ENCODE measurements at regions not wholly inside any gene's neighbourhood (a gene's known extent, or its start where the extent isn't known, plus 50 kb on each side); places are given as distances from the start of the nearest gene placed in this dataset.

GRCh38 chr1:208842451-208842850 lies 598.3 kb upstream of the PLXNA2 start:
- no peaks in the 10 kb centered on the region for H3K27me3 ChIP-seq (ENCODE audit: insufficient read depth, low read length, poor library complexity)

GRCh38 chr1:208844158-208844557 lies 600.0 kb upstream of the PLXNA2 start:
- H2BK15ac ChIP-seq (replicated peaks; ENCODE audit: low read depth): no peak overlapping the region
- H3K4me2 ChIP-seq (ENCODE audit: low read length): no peak overlapping the region
- H3K4me1 ChIP-seq (ENCODE audit: control insufficient read depth, low read depth, low read length): no peaks in the 10 kb centered on the region
- H3K9ac ChIP-seq (ENCODE audit: low read length): no peak overlapping the region
- no peak for DNase-seq
- H3K27ac ChIP-seq (ENCODE audit: low read depth, low read length): no peak overlapping the region
- H3K4ac ChIP-seq (ENCODE audit: low read depth, low read length): no peak overlapping the region
- no peaks in the 10 kb centered on the region for H3K79me1 ChIP-seq (ENCODE audit: low read length)
- no peaks in the 10 kb centered on the region for H3K36me3 ChIP-seq (ENCODE audit: control insufficient read depth, insufficient read depth, low read length)
- no peaks in the 10 kb centered on the region for H3K27me3 ChIP-seq (ENCODE audit: insufficient read depth, low read length, poor library complexity)
- H4K5ac ChIP-seq (ENCODE audit: low read length): no peak overlapping the region
- H2BK120ac ChIP-seq (ENCODE audit: low read depth, low read length): no peak overlapping the region
- no peak overlapping the region for H3K23ac ChIP-seq (ENCODE audit: low read length)
- H3K79me2 ChIP-seq (ENCODE audit: control insufficient read depth, insufficient read depth, low read length): no peaks in the 10 kb centered on the region
- no peak overlapping the region for H3K18ac ChIP-seq (ENCODE audit: low read length)
- no peak overlapping the region for H2BK5ac ChIP-seq (ENCODE audit: low read length)
- no peak overlapping the region for H3K56ac ChIP-seq (ENCODE audit: low read length)
- WGBS (ENCODE audit: extremely low coverage, insufficient coverage, low lambda C conversion rate): no CpG with 5 or more reads among the region's 3 CpGs
- H3K4me3 ChIP-seq (ENCODE audit: low read length): no peak overlapping the region
- no peak overlapping the region for H4K8ac ChIP-seq (ENCODE audit: low read depth, low read length)
- H2AK5ac ChIP-seq (ENCODE audit: low read length): no peak overlapping the region

More at GRCh38 chr1:208842451-208842850, 598.3 kb upstream of the PLXNA2 start:
- H3K4ac ChIP-seq (ENCODE audit: low read depth, low read length): no peak overlapping the region
- no peak overlapping the region for H3K18ac ChIP-seq (ENCODE audit: low read length)
- H4K8ac ChIP-seq (ENCODE audit: low read depth, low read length): no peak overlapping the region
- no CpG with 5 or more reads among the region's 3 CpGs for WGBS (ENCODE audit: extremely low coverage, insufficient coverage, low lambda C conversion rate)
- H3K4me2 ChIP-seq (ENCODE audit: low read length): no peak overlapping the region
- no peak overlapping the region for H3K56ac ChIP-seq (ENCODE audit: low read length)
- no peaks in the 10 kb centered on the region for H3K79me1 ChIP-seq (ENCODE audit: low read length)
- no peak overlapping the region for H3K9ac ChIP-seq (ENCODE audit: low read length)
- H3K4me3 ChIP-seq (ENCODE audit: low read length): no peak overlapping the region
- H2BK120ac ChIP-seq (ENCODE audit: low read depth, low read length): no peak overlapping the region
- no peaks in the 10 kb centered on the region for H3K36me3 ChIP-seq (ENCODE audit: control insufficient read depth, insufficient read depth, low read length)
- no peaks in the 10 kb centered on the region for H3K4me1 ChIP-seq (ENCODE audit: control insufficient read depth, low read depth, low read length)
- H2BK5ac ChIP-seq (ENCODE audit: low read length): no peak overlapping the region
- no peak overlapping the region for H2BK15ac ChIP-seq (replicated peaks; ENCODE audit: low read depth)
- no peak overlapping the region for H4K5ac ChIP-seq (ENCODE audit: low read length)
- no peak overlapping the region for H2AK5ac ChIP-seq (ENCODE audit: low read length)
- no peak for DNase-seq
- H3K79me2 ChIP-seq (ENCODE audit: control insufficient read depth, insufficient read depth, low read length): no peaks in the 10 kb centered on the region
- H3K27ac ChIP-seq (ENCODE audit: low read depth, low read length): no peak overlapping the region
- H3K23ac ChIP-seq (ENCODE audit: low read length): no peak overlapping the region

GRCh38 chr1:208848854-208849253 lies 604.7 kb upstream of the PLXNA2 start:
- Histone ChIP-seq H3K4ac (ENCODE audit: low read depth, low read length) (no peak overlapping the region), H2BK5ac (ENCODE audit: low read length) (no peak overlapping the region), H4K8ac (ENCODE audit: low read depth, low read length) (no peak overlapping the region), H3K9ac (ENCODE audit: low read length) (no peak overlapping the region), H3K18ac (ENCODE audit: low read length) (no peak overlapping the region), H3K56ac (ENCODE audit: low read length) (no peak overlapping the region), H3K79me1 (ENCODE audit: low read length) (no peaks in the 10 kb centered on the region), H3K79me2 (ENCODE audit: control insufficient read depth, insufficient read depth, low read length) (no peaks in the 10 kb centered on the region), H4K5ac (ENCODE audit: low read length) (no peak overlapping the region), H3K4me3 (ENCODE audit: low read length) (no peak overlapping the region), H3K27ac (ENCODE audit: low read depth, low read length) (no peak overlapping the region), H3K4me2 (ENCODE audit: low read length) (no peak overlapping the region), H2BK120ac (ENCODE audit: low read depth, low read length) (no peak overlapping the region), H2BK15ac (replicated peaks; ENCODE audit: low read depth) (no peak overlapping the region), H3K36me3 (ENCODE audit: control insufficient read depth, insufficient read depth, low read length) (no peaks in the 10 kb centered on the region), H2AK5ac (ENCODE audit: low read length) (no peak overlapping the region), H3K4me1 (ENCODE audit: control insufficient read depth, low read depth, low read length) (no peaks in the 10 kb centered on the region), H3K27me3 (ENCODE audit: insufficient read depth, low read length, poor library complexity) (no peaks in the 10 kb centered on the region), H3K23ac (ENCODE audit: low read length) (no peak overlapping the region)
- no CpG with 5 or more reads among the region's 1 CpG for WGBS (ENCODE audit: extremely low coverage, insufficient coverage, low lambda C conversion rate)
- no peak for DNase-seq

DNA sequence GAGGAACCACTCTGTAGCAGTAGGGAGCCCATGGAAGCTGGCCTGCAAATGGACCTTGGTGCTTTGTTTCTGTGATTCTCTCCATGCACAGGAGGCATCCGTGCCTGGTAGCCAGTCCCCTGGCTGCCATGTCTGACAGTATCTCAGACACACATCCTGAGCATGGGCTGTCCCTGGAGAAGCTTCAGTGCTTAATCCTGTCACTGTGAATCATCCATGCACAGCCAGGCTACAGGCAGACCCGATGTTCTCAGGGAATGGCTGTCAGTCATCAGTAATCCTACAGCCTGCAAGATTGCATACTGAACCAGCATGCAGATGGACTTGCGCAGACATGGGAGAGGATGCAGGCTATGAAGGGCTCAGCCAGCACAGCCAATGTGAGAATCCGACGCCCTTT lies 606.3 kb upstream of the PLXNA2 start:
- Histone ChIP-seq H3K4me1 (ENCODE audit: control insufficient read depth, low read depth, low read length) (no peaks in the 10 kb centered on the region), H3K9ac (ENCODE audit: low read length) (no peak overlapping the region), H3K4ac (ENCODE audit: low read depth, low read length) (no peak overlapping the region), H3K79me2 (ENCODE audit: control insufficient read depth, insufficient read depth, low read length) (no peaks in the 10 kb centered on the region), H3K56ac (ENCODE audit: low read length) (no peak overlapping the region), H2AK5ac (ENCODE audit: low read length) (no peak overlapping the region), H3K4me3 (ENCODE audit: low read length) (no peak overlapping the region), H3K36me3 (ENCODE audit: control insufficient read depth, insufficient read depth, low read length) (no peaks in the 10 kb centered on the region), H3K23ac (ENCODE audit: low read length) (no peak overlapping the region), H2BK120ac (ENCODE audit: low read depth, low read length) (no peak overlapping the region), H2BK5ac (ENCODE audit: low read length) (no peak overlapping the region), H3K79me1 (ENCODE audit: low read length) (no peaks in the 10 kb centered on the region), H3K27me3 (ENCODE audit: insufficient read depth, low read length, poor library complexity) (no peaks in the 10 kb centered on the region), H2BK15ac (replicated peaks; ENCODE audit: low read depth) (no peak overlapping the region), H3K4me2 (ENCODE audit: low read length) (no peak overlapping the region), H4K5ac (ENCODE audit: low read length) (no peak overlapping the region), H4K8ac (ENCODE audit: low read depth, low read length) (no peak overlapping the region), H3K27ac (ENCODE audit: low read depth, low read length) (no peak overlapping the region), H3K18ac (ENCODE audit: low read length) (no peak overlapping the region)
- DNase-seq: no peak
- WGBS (ENCODE audit: extremely low coverage, insufficient coverage, low lambda C conversion rate): no CpG with 5 or more reads among the region's 5 CpGs

- Histone ChIP-seq H3K4me2 (ENCODE audit: low read length) (no peak overlapping the region), H3K18ac (ENCODE audit: low read length) (no peak overlapping the region), H3K27ac (ENCODE audit: low read depth, low read length) (no peak overlapping the region), H2AK5ac (ENCODE audit: low read length) (no peak overlapping the region), H3K36me3 (ENCODE audit: control insufficient read depth, insufficient read depth, low read length) (no peaks in the 10 kb centered on the region), H3K4ac (ENCODE audit: low read depth, low read length) (no peak overlapping the region), H4K5ac (ENCODE audit: low read length) (no peak overlapping the region), H2BK15ac (replicated peaks; ENCODE audit: low read depth) (no peak overlapping the region), H3K79me1 (ENCODE audit: low read length) (no peaks in the 10 kb centered on the region), H4K8ac (ENCODE audit: low read depth, low read length) (no peak overlapping the region), H3K27me3 (ENCODE audit: insufficient read depth, low read length, poor library complexity) (no peaks in the 10 kb centered on the region), H3K9ac (ENCODE audit: low read length) (no peak overlapping the region), H3K4me1 (ENCODE audit: control insufficient read depth, low read depth, low read length) (no peaks in the 10 kb centered on the region), H3K23ac (ENCODE audit: low read length) (no peak overlapping the region), H3K4me3 (ENCODE audit: low read length) (no peak overlapping the region), H2BK5ac (ENCODE audit: low read length) (no peak overlapping the region), H3K56ac (ENCODE audit: low read length) (no peak overlapping the region), H2BK120ac (ENCODE audit: low read depth, low read length) (no peak overlapping the region), H3K79me2 (ENCODE audit: control insufficient read depth, insufficient read depth, low read length) (no peaks in the 10 kb centered on the region)
- DNase-seq: no peak
- no CpG with 5 or more reads among the region's 2 CpGs for WGBS (ENCODE audit: extremely low coverage, insufficient coverage, low lambda C conversion rate)
Measured at GRCh38 chr1:208851366-208851765, 607.2 kb upstream of the PLXNA2 start.

GRCh38 chr1:208852911-208853310 lies 608.7 kb upstream of the PLXNA2 start:
- H2BK15ac ChIP-seq (replicated peaks; ENCODE audit: low read depth): no peak overlapping the region
- no peak overlapping the region for H3K4me3 ChIP-seq (ENCODE audit: low read length)
- H4K5ac ChIP-seq (ENCODE audit: low read length): no peak overlapping the region
- H3K18ac ChIP-seq (ENCODE audit: low read length): no peak overlapping the region
- no CpG with 5 or more reads among the region's 3 CpGs for WGBS (ENCODE audit: extremely low coverage, insufficient coverage, low lambda C conversion rate)
- no peak overlapping the region for H2AK5ac ChIP-seq (ENCODE audit: low read length)
- no peaks in the 10 kb centered on the region for H3K4me1 ChIP-seq (ENCODE audit: control insufficient read depth, low read depth, low read length)
- H3K4ac ChIP-seq (ENCODE audit: low read depth, low read length): no peak overlapping the region
- no peak overlapping the region for H4K8ac ChIP-seq (ENCODE audit: low read depth, low read length)
- H3K4me2 ChIP-seq (ENCODE audit: low read length): no peak overlapping the region
- H3K9ac ChIP-seq (ENCODE audit: low read length): no peak overlapping the region
- H2BK5ac ChIP-seq (ENCODE audit: low read length): no peak overlapping the region
- H2BK120ac ChIP-seq (ENCODE audit: low read depth, low read length): no peak overlapping the region
- no peaks in the 10 kb centered on the region for H3K79me2 ChIP-seq (ENCODE audit: control insufficient read depth, insufficient read depth, low read length)
- H3K79me1 ChIP-seq (ENCODE audit: low read length): no peaks in the 10 kb centered on the region
- no peak for DNase-seq
- H3K27ac ChIP-seq (ENCODE audit: low read depth, low read length): no peak overlapping the region
- no peak overlapping the region for H3K56ac ChIP-seq (ENCODE audit: low read length)
- H3K36me3 ChIP-seq (ENCODE audit: control insufficient read depth, insufficient read depth, low read length): no peaks in the 10 kb centered on the region
- no peak overlapping the region for H3K23ac ChIP-seq (ENCODE audit: low read length)
- no peaks in the 10 kb centered on the region for H3K27me3 ChIP-seq (ENCODE audit: insufficient read depth, low read length, poor library complexity)
